NCI-H1694 (cell line): ENCODE measurements at regions not wholly inside any gene's neighbourhood (a gene's known extent, or its start where the extent isn't known, plus 50 kb on each side); places are given as distances from the start of the nearest gene placed in this dataset.
"Not testable (repeated sequence)": the region's sequence is repeated elsewhere in the genome, so short reads cannot be mapped to it uniquely, and the experiment has no call there.

Experiments
- DNase-seq: peaks from one replicate; lab custom pipeline; 2025; lab: John Stamatoyannopoulos, UW

- DNase-seq, result not testable (repeated sequence)
Measured at GRCh38 chr9:102385620-102386019, 609.5 kb upstream of the CYLC2 start.

GRCh38 chr9:102362470-102363132 is 624.2 kb upstream of the GRIN3A start:
- DNase-seq, result no peak

DNA sequence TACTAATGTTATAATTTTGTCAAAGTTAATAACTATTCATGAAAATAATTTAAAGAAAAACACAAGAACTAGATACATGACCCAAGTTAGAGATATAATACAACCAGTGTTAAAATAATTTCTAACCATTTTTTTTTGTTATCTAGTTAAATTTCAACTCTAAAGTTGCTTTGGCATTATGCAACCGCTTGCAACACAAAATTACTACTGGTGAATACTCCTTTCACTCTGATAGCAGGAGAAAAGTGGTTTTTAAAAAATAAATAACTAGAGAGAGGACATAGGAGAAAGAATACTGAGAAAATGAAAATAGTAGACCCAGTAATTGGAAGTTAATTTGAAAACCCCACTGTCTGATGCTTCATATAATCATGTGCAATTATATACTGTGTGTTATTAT is 622.4 kb upstream of the GRIN3A start:
- DNase-seq, result no peak

DNA sequence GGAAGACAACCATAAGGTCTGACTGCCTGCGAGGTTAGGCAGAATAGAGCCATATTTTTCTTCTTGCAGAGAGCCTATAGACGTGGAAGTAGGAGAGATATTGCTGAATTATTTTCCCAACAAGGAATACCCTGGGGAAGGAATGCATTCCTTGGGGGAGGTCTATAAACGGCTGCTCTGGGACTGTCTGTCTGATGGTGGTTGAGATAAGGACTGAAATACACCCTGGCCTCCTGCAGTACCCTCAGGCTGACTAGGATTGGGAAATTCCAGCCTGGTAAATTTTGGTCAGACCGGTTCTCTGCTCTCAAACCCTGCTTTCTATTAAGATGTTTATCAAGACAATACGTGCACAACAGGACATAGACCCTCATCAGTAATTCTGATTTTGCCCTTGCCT is 617.5 kb upstream of the GRIN3A start:
- no peak for DNase-seq

DNA sequence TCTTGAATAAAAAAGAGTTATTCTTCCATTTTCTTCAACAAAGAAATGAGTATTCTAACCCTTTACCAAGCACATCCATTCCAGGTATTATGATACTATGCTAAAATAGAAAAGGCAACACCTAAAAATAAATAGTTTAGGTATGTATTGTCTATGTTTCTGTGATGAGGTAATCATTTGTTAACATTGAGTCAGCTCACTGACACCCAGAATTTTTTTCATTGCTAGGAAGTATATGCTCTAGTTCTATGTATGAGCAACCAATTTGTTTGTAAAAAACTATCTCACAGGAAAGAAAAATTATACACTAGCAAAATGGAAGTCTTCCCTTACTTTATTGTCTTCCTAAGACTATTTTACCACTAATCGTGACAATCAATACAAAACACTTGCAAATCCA is 615.6 kb upstream of the GRIN3A start:
- no peak for DNase-seq

- DNase-seq, result not testable (repeated sequence)
Measured at GRCh38 chr9:102337471-102337870, 599.0 kb upstream of the GRIN3A start.

DNA sequence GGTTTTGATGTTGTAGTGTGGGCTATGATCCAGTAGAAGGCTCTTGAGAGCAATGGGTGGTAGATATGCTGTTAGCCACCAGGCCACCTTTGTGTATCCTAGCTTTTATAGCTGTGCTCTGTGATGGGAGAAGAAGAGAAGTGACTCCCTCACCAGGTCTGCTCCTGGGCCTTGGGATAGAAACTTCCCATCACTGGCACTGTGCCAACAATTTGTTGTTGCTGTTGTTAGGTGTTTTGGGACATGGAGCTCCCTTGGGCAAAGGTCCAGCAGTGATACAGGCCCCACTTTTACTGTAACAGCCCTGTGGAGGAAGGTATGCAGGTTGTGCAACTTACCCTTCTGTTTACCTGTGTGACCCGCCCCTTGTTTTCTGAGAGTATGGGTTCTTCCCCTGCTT is 570.9 kb upstream of the GRIN3A start:
- DNase-seq, result no peak

- no peak for DNase-seq
Measured at GRCh38 chr9:102295188-102295587, 556.7 kb upstream of the GRIN3A start.

GRCh38 chr9:102273952-102274351 is 535.5 kb upstream of the GRIN3A start:
- DNase-seq, result no peak

DNA sequence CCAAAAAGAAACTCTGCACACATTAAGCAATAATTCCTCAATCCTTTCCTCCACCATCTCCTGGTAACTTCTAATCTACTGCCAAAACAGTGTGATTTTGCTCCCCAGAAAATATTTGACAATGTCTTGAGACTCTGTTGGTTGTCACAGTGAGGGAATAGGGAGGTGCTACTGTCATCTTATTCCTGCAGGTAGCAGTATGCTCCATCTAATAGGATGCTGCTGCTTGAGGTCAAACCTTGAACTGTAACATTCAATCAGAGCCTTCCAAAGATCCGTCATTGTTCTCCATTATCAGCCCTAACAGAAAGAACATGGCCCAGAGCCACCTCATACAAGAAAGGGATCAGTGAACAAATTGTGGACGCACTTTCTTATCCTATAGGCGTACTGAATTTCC is 514.7 kb upstream of the GRIN3A start:
- no peak for DNase-seq

DNA sequence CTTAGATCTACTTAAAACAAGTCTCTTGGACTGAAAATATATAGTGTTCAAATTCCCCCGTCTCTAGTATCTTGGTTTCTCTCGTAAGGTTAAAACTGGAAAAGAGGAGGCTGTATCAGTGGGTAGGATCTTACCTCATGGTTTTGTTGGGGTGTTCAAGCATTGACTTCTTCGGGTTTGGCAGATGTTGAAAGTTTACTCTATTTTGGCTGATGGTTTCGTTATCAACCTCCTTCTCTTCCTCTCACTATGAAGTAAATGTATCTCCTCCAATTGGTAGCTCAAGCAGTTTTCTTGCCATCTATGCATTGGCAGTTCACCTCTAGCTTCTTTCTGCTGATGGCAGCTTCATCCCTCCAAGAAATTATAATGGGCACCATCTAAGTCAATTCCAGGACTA is 506.5 kb upstream of the GRIN3A start:
- DNase-seq, result no peak

GRCh38 chr9:102237520-102237919 is 499.1 kb upstream of the GRIN3A start:
- no peak for DNase-seq

- DNase-seq, result no peak
Measured at GRCh38 chr9:102237094-102237493, 498.6 kb upstream of the GRIN3A start.

DNA sequence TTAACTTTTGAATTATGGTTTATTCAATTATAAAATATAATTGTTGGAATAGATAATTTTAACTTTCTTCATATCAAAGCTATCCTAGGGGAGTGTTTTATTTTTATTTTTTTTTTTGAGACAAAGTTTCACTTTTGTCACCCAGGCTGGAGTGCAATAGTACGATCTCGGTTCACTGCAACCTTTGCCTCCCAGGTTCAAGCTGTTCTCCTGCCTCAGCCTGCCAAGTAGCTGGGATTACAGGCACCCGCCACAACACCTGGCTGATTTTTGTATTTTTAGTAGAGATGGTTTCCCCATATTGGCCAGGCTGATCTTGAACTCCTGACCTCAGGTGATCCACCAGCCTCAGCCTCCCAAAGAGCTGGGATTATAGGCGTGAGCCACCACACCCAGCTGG is 489.0 kb upstream of the GRIN3A start:
- not testable (repeated sequence) for DNase-seq

DNA sequence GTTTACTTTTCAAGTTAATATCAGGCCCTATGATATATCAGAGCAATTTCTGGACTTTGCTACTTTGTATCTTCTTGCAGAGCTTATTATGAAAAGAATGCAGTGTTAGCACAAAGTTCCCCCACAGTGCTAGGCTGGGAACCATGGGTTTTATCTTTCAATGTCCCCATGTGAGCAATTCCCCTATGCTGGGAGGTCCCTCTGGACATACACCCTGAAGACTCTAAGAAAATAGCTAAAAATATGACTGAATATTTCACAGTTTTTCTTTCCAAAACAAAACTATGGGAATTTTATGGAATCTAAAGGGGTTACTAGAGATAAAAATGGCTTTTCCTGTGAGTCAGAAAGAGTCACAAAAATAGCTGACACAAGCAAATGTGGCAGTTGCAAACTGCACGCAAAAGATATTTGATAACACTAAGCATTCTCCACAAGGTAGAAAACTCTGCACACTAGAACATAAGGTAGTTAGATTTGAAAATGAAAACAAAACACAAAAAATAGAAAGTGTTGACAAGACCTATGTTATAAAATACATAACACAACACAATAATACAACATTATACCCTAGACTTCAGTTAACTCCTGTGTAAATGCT is 487.5 kb upstream of the GRIN3A start:
- no peak for DNase-seq

GRCh38 chr9:102223320-102224136 is 485.1 kb upstream of the GRIN3A start:
- DNase-seq, result not testable (repeated sequence)

GRCh38 chr9:102209176-102209575 is 470.7 kb upstream of the GRIN3A start:
- no peak for DNase-seq

DNA sequence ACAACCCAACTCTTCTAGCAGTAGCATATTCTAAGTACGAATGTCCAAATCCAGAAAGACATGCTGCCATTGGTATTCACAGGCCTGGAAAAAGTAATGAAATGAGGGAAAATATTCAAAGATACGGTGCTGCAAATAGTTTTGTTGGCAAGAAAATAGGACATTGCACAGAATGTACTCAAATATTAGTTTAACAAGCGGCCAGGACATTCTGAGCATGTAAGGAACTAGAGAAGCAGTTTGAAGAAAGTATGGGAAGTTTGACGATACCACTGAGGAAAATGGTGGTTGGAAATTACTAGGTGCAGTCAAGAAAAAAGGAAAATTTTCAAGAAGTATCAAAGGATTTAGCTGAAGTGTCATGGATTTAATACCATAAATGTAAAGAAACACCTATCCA is 468.0 kb upstream of the GRIN3A start:
- DNase-seq, result no peak

DNA sequence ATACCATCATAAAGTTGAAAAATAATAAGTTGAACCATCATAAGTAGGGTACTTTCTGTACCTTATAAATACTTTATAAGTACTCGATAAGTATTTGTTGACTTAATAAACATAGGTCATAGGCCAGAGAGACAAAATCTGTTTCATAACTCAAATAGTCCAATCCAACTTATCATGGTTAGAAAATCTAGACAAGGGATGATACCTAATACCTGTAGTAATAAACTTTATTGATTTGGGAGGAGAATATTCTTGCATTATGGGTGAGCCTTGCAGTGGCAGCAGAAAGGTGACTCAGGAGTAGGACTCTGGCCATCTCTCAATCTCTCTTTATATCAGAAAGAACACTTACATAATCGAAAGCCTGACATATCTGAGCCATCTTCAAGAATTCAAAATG is 466.8 kb upstream of the GRIN3A start:
- DNase-seq, result no peak

- DNase-seq, result no peak
Measured at GRCh38 chr9:102202126-102202525, 463.7 kb upstream of the GRIN3A start.

- no peak for DNase-seq
Measured at GRCh38 chr9:102185962-102186361, 447.5 kb upstream of the GRIN3A start.

DNA sequence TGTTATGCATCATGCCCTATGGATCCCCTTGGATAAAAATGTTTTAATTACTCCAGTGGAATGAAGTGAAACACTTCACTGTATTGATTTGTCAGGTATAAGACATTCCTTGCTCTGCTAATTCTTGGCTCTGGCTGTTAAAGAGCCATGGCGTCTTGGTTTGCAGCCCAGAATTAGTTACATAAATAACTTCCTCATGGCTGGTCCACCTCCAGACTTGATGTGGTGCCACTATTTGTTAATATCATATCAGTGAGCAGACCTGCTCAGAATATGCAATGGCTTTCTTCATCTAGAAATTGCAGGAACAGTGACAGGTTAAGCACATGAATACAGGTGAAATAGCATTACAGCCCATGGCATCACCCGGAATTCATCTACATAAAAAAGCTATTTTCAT is 446.9 kb upstream of the GRIN3A start:
- DNase-seq, result no peak

DNA sequence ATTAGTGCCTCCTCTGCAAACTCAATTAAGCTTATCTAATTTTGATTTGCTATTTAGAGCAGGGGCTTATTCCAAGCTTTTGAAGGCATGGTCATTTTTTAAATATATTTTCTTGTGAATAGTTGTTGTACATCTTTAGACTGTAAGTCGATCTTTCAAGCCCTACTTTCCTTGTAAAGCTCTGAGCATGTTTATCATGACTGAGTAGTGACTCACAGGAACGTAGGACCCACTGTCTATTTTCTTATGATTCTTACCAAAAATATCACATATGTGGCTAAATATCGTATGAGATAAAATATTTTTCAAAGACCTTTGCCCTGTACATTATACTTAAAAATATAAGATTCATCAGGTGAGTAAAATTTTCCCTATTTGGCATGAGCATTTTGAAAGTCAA is 440.4 kb upstream of the GRIN3A start:
- no peak for DNase-seq
